HG02759 (cell line): ENCODE measurements at regions not wholly inside any gene's neighbourhood (a gene's known extent, or its start where the extent isn't known, plus 50 kb on each side); places are given as distances from the start of the nearest gene placed in this dataset.
"Not testable (repeated sequence)": the region's sequence is repeated elsewhere in the genome, so short reads cannot be mapped to it uniquely, and the experiment has no call there.

Experiments
- ATAC-seq: cut with Tn5 transposase; IDR thresholded peaks from one replicate; pipeline ENCODE4 v1.9.1; 2021; ENCODE audit warnings: mild to moderate bottlenecking, moderate library complexity; ENCODE audit not compliant: unreplicated experiment

GRCh38 chr16:86857807-86858206, 279.5 kb downstream of the FOXL1 start:
- ATAC-seq, result no peak

- ATAC-seq, result no peak
Measured at GRCh38 chr16:86858501-86858900, 280.2 kb downstream of the FOXL1 start.

GRCh38 chr16:86861270-86861858, 283.0 kb downstream of the FOXL1 start:
- ATAC-seq, result not testable (repeated sequence)

- ATAC-seq, result no peak
Measured at GRCh38 chr16:86862595-86863280, 284.4 kb downstream of the FOXL1 start.

GRCh38 chr16:86863609-86864008, 285.3 kb downstream of the FOXL1 start:
- ATAC-seq, result no peak

GRCh38 chr16:86864586-86864985, 286.2 kb downstream of the FOXL1 start:
- ATAC-seq, result no peak

GRCh38 chr16:86865851-86866662, 287.7 kb downstream of the FOXL1 start:
- ATAC-seq, result no peak

- no peak for ATAC-seq
Measured at GRCh38 chr16:86866986-86867722, 288.8 kb downstream of the FOXL1 start.

- no peak for ATAC-seq
Measured at GRCh38 chr16:86868070-86868469, 289.7 kb downstream of the FOXL1 start.

GRCh38 chr16:86868786-86869185, 290.4 kb downstream of the FOXL1 start:
- no peak for ATAC-seq

GRCh38 chr16:86869288-86870022, 291.1 kb downstream of the FOXL1 start:
- ATAC-seq, result no peak

- no peak for ATAC-seq
Measured at GRCh38 chr16:86870380-86870779, 292.0 kb downstream of the FOXL1 start.

- no peak for ATAC-seq
Measured at GRCh38 chr16:86872131-86872530, 293.8 kb downstream of the FOXL1 start.

- ATAC-seq, result no peak
Measured at GRCh38 chr16:86872833-86873232, 294.5 kb downstream of the FOXL1 start.

- no peak for ATAC-seq
Measured at GRCh38 chr16:86874141-86874540, 295.8 kb downstream of the FOXL1 start.

GRCh38 chr16:86876499-86876898, 298.1 kb downstream of the FOXL1 start:
- no peak for ATAC-seq

- ATAC-seq, result no peak
Measured at GRCh38 chr16:86877108-86877507, 298.8 kb downstream of the FOXL1 start.

GRCh38 chr16:86877835-86878234, 299.5 kb downstream of the FOXL1 start:
- ATAC-seq, result no peak

- ATAC-seq, result no peak
Measured at GRCh38 chr16:86878236-86879080, 300.1 kb downstream of the FOXL1 start.

GRCh38 chr16:86879268-86879667, 300.9 kb downstream of the FOXL1 start:
- no peak for ATAC-seq
